ENCODE measurements at regions not wholly inside any gene's neighbourhood (a gene's known extent, or its start where the extent isn't known, plus 50 kb on each side); places are given as distances from the start of the nearest gene placed in this dataset.
"Not testable (repeated sequence)": the region's sequence is repeated elsewhere in the genome, so short reads cannot be mapped to it uniquely, and the experiment has no call there.

GRCh38 chr5:103679873-103680272, 117.3 kb upstream of the NUDT12 start:
- TF ChIP-seq POLR2A (IDR thresholded peaks at IDR 0.05) = no peak
- TF ChIP-seq CTCF (IDR thresholded peaks at IDR 0.05) = no peak
- H3K36me3 ChIP-seq = no peaks in the 10 kb centered on the region
- no peaks in the 10 kb centered on the region for H3K9me3 ChIP-seq
- intact Hi-C loops (cut with DNase I) = no loop called here
- H3K4me1 ChIP-seq = no peaks in the 10 kb centered on the region
- no peak for ATAC-seq
- DNase-seq = no peak
- H3K27ac ChIP-seq = no peak overlapping the region
- 27% methylated on average over 2 of the region's 3 CpGs for WGBS (ENCODE audit: insufficient coverage, low coverage, low lambda C conversion rate, missing lambda C conversion rate)
- no peaks in the 10 kb centered on the region for H3K27me3 ChIP-seq
- H3K4me3 ChIP-seq = no peak overlapping the region

- WGBS (ENCODE audit: insufficient coverage, low coverage, low lambda C conversion rate, missing lambda C conversion rate) = 75% methylated on average over 4 of the region's 5 CpGs
- H3K27me3 ChIP-seq; intact Hi-C loops (cut with DNase I); H3K27ac ChIP-seq; H3K4me1 ChIP-seq; H3K36me3 ChIP-seq; ATAC-seq; H3K4me3 ChIP-seq; DNase-seq; H3K9me3 ChIP-seq: not testable (repeated sequence)
These were observed 113.6 kb upstream of the NUDT12 start for GRCh38 chr5:103676198-103676597.

DNA sequence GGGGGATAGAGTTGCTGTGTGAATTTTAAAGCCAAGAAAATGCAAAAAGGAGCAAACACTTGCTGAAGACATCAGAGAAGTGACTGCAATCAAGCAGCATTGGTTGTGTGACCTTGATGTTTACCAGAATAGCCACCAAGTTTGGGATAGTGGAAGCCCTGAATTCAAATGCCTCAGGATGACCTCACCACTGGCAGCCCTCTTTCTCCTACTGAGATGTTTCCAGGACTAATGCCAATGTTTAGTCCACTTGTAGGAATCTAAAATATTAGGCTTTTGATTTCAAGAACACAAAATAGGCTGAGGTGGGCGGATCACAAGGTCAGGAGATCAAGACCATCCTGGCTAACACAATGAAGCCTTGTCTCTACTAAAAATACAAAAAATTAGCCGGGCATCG, 112.2 kb upstream of the NUDT12 start:
- 82% methylated on average over 3 of the region's 3 CpGs for WGBS (ENCODE audit: insufficient coverage, low coverage, low lambda C conversion rate, missing lambda C conversion rate)
- no peak overlapping the region for H3K4me3 ChIP-seq
- no peaks in the 10 kb centered on the region for H3K4me1 ChIP-seq
- intact Hi-C loops (cut with DNase I) = no loop called here
- H3K27ac ChIP-seq = no peak overlapping the region
- DNase-seq = no peak
- H3K9me3 ChIP-seq = no peaks in the 10 kb centered on the region
- no peaks in the 10 kb centered on the region for H3K27me3 ChIP-seq
- TF ChIP-seq POLR2A (IDR thresholded peaks at IDR 0.05) = no peak
- no peak for ATAC-seq
- H3K36me3 ChIP-seq = no peaks in the 10 kb centered on the region

- no peaks in the 10 kb centered on the region for H3K27me3 ChIP-seq
- H3K9me3 ChIP-seq = no peaks in the 10 kb centered on the region
- no peak for TF ChIP-seq CTCF (IDR thresholded peaks at IDR 0.05)
- H3K4me1 ChIP-seq = no peaks in the 10 kb centered on the region
- intact Hi-C loops (cut with DNase I) = no loop called here
- no peak for DNase-seq
- 62% methylated on average over 1 of the region's 1 CpG for WGBS (ENCODE audit: insufficient coverage, low coverage, low lambda C conversion rate, missing lambda C conversion rate)
- ATAC-seq = no peak
- no peaks in the 10 kb centered on the region for H3K36me3 ChIP-seq
- H3K27ac ChIP-seq = no peak overlapping the region
- no peak overlapping the region for H3K4me3 ChIP-seq
These were observed 111.7 kb upstream of the NUDT12 start for GRCh38 chr5:103674251-103674650.

- H3K27me3 ChIP-seq = no peaks in the 10 kb centered on the region
- ATAC-seq (peak in 2 of 4 donors; percentile 43 to 51), DNase-seq (no peak)
- H3K9me3 ChIP-seq = no peaks in the 10 kb centered on the region
- no peaks in the 10 kb centered on the region for H3K4me1 ChIP-seq
- H3K27ac ChIP-seq = no peak overlapping the region
- no peak for TF ChIP-seq CTCF (IDR thresholded peaks at IDR 0.05)
- H3K4me3 ChIP-seq = no peak overlapping the region
- no peaks in the 10 kb centered on the region for H3K36me3 ChIP-seq
- intact Hi-C loops (cut with DNase I) = no loop called here
- WGBS (ENCODE audit: insufficient coverage, low coverage, low lambda C conversion rate, missing lambda C conversion rate) = 51% methylated on average over 5 of the region's 5 CpGs
These were observed 107.0 kb upstream of the NUDT12 start for GRCh38 chr5:103669615-103670014.

DNA sequence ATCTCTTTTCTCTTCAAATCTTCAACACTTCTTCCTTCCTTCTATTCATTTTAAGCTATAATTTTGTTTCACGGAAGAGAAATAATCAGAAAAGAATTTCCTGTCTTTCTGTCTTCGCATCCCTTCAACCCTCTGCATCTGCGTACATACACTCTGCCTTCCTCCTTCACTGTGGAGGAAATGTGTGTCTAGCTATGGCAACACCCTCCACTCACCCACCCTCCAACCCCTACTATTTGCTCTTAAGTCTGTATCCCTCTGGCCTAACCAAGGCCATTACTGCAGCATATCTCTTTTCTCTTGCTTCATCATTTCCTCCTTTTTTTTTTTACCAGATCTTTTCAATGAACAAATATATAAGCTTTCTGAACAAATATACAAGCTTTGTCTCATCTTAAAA, 105.7 kb upstream of the NUDT12 start:
- intact Hi-C loops (cut with DNase I) = no loop called here
- 82% methylated on average over 2 of the region's 3 CpGs for WGBS (ENCODE audit: insufficient coverage, low coverage, low lambda C conversion rate, missing lambda C conversion rate)
- H3K27me3 ChIP-seq = no peaks in the 10 kb centered on the region
- ATAC-seq (peak; percentile 64 to 93 (median 86)), DNase-seq (no peak)
- no peak for TF ChIP-seq POLR2A (IDR thresholded peaks at IDR 0.05)
- TF ChIP-seq CTCF (IDR thresholded peaks at IDR 0.05) = no peak
- no peak overlapping the region for H3K27ac ChIP-seq
- no peaks in the 10 kb centered on the region for H3K9me3 ChIP-seq
- H3K4me3 ChIP-seq = no peak overlapping the region
- no peaks in the 10 kb centered on the region for H3K4me1 ChIP-seq
- H3K36me3 ChIP-seq = no peaks in the 10 kb centered on the region

All from right lobe of liver (tissue), 6 donors.